GM18502 (cell line): ENCODE measurements at regions not wholly inside any gene's neighbourhood (a gene's known extent, or its start where the extent isn't known, plus 50 kb on each side); places are given as distances from the start of the nearest gene placed in this dataset.
"Not testable (repeated sequence)": the region's sequence is repeated elsewhere in the genome, so short reads cannot be mapped to it uniquely, and the experiment has no call there.

Experiments
- ATAC-seq: cut with Tn5 transposase; IDR thresholded peaks from one replicate; pipeline ENCODE4 v1.9.1; 2021; ENCODE audit warnings: mild to moderate bottlenecking; ENCODE audit not compliant: unreplicated experiment, poor library complexity

DNA sequence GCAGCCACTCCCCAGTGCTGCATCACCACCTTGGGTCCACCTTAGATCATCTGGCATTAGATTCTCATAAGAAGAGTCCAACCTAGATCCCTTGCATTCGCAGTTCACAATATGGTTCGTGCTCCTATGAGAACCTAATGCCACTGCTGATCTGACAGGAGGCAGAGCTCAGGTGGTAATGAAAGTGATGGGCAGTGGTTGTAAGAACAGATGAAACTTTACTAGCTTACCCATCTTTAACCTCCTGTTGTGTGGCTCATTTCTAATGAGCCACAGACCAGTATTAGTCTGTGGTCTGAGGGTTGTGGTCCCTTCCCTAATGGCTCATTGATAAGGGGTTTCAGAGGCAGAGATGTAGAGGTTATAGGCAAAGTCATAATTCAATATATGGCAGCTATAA lies 615.9 kb upstream of the MIS18BP1 start:
- ATAC-seq = peak; percentile 31

GRCh38 chr14:45868377-45868776 lies 615.4 kb upstream of the MIS18BP1 start:
- ATAC-seq = peak; percentile 77

- ATAC-seq = peak; percentile 76
Observed at GRCh38 chr14:45867046-45867894, 614.3 kb upstream of the MIS18BP1 start.

- peak; percentile 62 for ATAC-seq
Observed at GRCh38 chr14:45838597-45838996, 585.6 kb upstream of the MIS18BP1 start.

GRCh38 chr14:45819107-45819506 lies 566.1 kb upstream of the MIS18BP1 start:
- no peak for ATAC-seq

- no peak for ATAC-seq
Observed at GRCh38 chr14:45811155-45811554, 558.2 kb upstream of the MIS18BP1 start.

GRCh38 chr14:45810152-45810872 lies 557.3 kb upstream of the MIS18BP1 start:
- ATAC-seq = peak; percentile 68

DNA sequence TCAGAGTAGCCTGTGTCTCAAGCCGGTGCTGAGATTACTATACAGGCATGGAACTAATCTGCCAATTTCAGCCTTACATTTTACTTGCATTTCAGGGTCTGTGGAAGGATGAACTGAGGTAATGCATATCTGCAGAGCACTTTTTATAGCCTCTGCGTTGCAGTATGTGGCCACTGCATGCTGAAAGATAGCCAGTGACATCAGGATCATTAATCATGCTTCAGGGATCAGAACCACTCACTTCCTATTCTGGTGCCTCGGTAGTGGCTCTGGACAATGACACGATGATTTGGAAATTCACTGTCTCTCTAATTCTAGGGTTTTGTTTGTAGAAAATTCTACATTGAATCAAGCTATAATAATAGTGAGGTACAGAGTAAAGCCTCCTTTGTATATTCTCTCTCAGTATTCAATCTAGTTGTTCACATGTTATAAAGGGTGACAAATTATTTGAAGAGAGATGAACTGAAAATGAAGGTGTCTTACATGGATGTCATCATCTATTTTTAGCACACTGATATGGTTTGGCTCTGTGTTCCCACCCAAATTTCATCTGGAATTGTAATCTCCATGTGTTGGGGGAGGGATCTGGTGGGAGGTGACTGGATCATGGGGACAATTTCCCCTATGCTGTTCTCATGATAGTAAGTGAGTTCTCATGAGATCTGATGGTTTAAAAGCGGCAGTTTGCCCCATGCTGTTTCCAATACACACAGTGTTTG lies 554.3 kb upstream of the MIS18BP1 start:
- ATAC-seq = no peak

GRCh38 chr14:45799511-45799910 lies 546.5 kb upstream of the MIS18BP1 start:
- ATAC-seq = no peak

- no peak for ATAC-seq
Observed at GRCh38 chr14:45798659-45799058, 545.7 kb upstream of the MIS18BP1 start.

GRCh38 chr14:45796006-45796405 lies 543.0 kb upstream of the MIS18BP1 start:
- ATAC-seq = not testable (repeated sequence)

- no peak for ATAC-seq
Observed at GRCh38 chr14:45793081-45793480, 540.1 kb upstream of the MIS18BP1 start.

DNA sequence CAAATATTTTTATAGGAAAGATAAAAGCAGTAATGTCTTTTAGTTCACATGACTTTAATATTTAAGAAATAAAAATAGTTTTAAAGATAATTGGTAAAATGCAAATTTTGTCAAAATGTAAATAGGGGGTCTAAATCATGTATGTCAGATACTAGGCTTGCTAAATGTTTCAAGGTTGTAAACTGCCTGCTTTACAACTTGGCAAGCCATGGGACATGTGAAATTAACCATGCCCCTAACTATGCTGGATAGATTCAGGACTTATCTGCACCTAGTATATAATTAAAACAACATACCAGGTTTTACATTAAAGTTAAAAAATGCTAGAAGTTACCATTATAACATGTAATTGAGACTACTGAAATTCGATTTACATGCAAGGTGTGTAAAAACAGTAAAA lies 537.3 kb upstream of the MIS18BP1 start:
- ATAC-seq = no peak

GRCh38 chr14:45787167-45787566 lies 534.2 kb upstream of the MIS18BP1 start:
- ATAC-seq = no peak

DNA sequence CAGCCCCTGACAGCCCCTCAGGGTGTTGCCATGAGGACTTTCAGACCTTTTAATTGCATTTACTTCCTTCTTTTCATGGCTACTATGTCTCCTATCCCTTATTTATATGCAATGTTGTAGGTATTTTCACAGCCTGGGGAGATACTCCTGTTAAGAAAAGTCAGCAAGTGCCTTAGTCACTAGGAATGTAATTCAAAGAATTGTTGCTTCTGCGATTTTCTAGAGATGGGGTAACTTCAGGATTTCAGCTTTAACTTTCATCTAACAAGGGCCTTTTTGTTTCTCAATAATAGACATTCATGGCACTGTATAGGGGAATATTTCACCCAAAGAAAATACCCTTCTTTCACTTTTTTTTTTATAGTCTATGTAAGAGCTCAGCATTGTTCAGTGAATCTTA lies 533.3 kb upstream of the MIS18BP1 start:
- ATAC-seq = no peak

- ATAC-seq = no peak
Observed at GRCh38 chr14:45785240-45785639, 532.2 kb upstream of the MIS18BP1 start.

GRCh38 chr14:45766247-45766646 lies 513.2 kb upstream of the MIS18BP1 start:
- ATAC-seq = no peak

DNA sequence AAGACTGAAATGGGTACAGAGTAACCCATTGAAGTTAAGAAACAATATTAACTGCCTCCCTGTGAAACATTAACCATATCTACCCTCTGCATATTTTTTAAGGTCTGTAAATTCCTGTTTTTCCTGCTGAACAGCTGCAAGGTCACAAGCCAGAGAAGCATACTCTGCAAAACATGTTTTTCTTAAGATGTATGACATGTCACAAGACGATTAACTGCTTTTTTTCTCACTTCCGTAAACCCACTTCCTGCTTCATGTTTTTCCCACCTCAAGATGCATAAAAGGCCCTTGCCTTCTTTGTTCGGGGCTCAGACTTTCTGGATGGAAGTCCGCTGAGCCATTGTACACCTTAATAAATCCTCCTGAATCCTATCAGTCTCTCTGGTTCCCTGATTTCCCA lies 504.7 kb upstream of the MIS18BP1 start:
- ATAC-seq = no peak

DNA sequence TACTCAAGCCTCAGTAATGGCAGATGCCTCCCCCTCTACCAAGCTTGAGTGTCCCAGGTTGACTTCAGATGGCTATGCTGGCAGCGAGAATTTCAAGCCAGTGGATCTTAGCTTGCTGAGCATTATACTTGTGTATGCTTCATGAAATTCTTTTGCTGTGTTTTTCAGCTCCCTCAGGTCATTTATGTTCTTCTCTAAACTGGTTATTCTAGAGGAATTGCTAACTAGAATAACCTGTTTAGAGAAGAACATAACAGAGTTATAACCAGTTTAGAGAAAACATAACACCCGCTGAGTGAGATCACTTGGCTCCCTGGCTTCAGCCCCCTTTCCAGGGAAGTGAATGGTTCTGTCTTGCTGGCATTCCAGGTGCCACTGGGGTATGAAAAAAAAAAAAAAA lies 503.4 kb upstream of the MIS18BP1 start:
- ATAC-seq = not testable (repeated sequence)

DNA sequence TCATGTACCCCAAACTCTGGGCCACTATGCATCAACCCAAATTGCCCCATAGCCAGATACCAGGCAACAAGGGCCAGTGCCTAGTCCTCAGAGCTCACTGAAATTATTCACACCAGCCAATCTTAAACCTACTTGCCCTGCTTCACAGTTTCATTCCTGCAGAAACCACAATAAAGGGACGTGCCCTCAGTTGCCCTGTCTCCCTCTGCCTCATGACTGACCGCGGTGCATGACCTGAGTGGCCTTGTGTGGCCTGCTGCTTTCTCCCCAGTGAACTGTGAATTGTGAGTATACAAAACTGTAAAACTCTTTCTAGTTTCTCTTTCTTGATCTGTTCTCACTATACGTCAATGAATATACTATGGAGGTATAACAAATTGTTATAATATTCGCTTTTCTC lies 490.9 kb upstream of the MIS18BP1 start:
- no peak for ATAC-seq

DNA sequence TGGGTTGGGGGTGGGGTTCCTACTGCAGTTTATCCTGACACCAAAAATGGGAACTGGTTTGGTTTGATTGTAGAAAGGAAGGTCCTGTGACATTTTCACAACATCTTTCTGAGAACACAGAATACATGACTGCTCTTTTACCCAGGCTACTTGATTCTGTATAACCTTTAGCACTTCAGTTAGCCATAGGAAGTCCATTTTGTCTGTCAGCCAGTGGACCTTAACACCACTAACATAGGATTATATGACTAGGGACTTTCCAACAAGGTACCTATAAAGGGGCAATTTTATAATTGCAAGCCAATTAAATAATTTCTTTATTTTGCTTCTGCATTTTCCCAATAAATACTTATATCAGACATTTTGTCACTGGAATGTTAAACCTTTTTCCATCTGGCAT lies 489.2 kb upstream of the MIS18BP1 start:
- no peak for ATAC-seq
